ENCODE measurements at regions not wholly inside any gene's neighbourhood (a gene's known extent, or its start where the extent isn't known, plus 50 kb on each side); places are given as distances from the start of the nearest gene placed in this dataset.

GRCh38 chr7:31254926-31255325, 85.6 kb downstream of the NEUROD6 start:
- no peak for TF ChIP-seq CTCF (IDR thresholded peaks at IDR 0.05; ENCODE audit: insufficient read depth, low read depth, low read length)
- TF ChIP-seq EZH2 (IDR thresholded peaks at IDR 0.05; ENCODE audit: insufficient read depth, low read length): no peak

Measured in astrocyte (in vitro differentiated cells and primary cell).